ENCODE measurements at regions not wholly inside any gene's neighbourhood (a gene's known extent, or its start where the extent isn't known, plus 50 kb on each side); places are given as distances from the start of the nearest gene placed in this dataset.

DNA sequence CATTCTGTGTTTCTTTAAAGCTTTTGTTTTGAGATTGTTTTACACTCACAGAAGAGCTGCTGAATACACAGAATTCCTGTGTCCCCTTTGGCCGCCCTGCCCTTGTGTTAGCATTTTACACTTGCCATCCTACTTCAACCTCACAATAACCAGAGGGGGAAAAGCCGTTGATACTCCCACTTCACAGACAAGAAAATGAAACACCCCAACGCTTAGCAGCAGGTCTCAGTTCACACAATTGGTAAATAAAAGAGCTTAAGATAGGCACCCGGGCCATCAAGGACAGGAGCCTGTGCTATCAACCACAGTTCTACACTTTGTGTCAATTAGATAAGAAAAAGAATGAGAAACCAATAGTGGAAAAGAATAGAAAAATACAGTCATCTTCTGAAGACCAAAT lies 178.0 kb downstream of the SYK start:
- TF ChIP-seq POLR2A (IDR thresholded peaks at IDR 0.05) (no peak), EP300 (IDR thresholded peaks at IDR 0.05) (no peak)
- TF ChIP-seq, protein P1, sequence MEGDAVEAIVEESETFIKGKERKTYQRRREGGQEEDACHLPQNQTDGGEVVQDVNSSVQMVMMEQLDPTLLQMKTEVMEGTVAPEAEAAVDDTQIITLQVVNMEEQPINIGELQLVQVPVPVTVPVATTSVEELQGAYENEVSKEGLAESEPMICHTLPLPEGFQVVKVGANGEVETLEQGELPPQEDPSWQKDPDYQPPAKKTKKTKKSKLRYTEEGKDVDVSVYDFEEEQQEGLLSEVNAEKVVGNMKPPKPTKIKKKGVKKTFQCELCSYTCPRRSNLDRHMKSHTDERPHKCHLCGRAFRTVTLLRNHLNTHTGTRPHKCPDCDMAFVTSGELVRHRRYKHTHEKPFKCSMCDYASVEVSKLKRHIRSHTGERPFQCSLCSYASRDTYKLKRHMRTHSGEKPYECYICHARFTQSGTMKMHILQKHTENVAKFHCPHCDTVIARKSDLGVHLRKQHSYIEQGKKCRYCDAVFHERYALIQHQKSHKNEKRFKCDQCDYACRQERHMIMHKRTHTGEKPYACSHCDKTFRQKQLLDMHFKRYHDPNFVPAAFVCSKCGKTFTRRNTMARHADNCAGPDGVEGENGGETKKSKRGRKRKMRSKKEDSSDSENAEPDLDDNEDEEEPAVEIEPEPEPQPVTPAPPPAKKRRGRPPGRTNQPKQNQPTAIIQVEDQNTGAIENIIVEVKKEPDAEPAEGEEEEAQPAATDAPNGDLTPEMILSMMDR (IDR thresholded peaks at IDR 0.05): no peak

Data from ovary (tissue), 3 donors.